Omental fat pad (tissue), 3 donors: ENCODE measurements at regions not wholly inside any gene's neighbourhood (a gene's known extent, or its start where the extent isn't known, plus 50 kb on each side); places are given as distances from the start of the nearest gene placed in this dataset.

Experiments
- ATAC-seq: fragments of 150-250 bp; one replicate; pipeline ENCODE4 v1.9.1; 2016; ENCODE audit warnings: mild to moderate bottlenecking, moderate library complexity; ENCODE audit not compliant: low FRiP score
- DNase-seq: peaks from one replicate; pipeline ENCODE4 v3.0.0-alpha.2; 2019; ENCODE audit warnings: low spot score
- CTCF ChIP-seq, 3 donors: fragments of 450-650 bp; IDR thresholded peaks; one replicate each; pipeline ENCODE4 v1.5.1; 2016 to 2017; ENCODE audit warnings: antibody characterized with exemption in 3 of 3, mild to moderate bottlenecking in 3 of 3, moderate library complexity in 2 of 3

DNA sequence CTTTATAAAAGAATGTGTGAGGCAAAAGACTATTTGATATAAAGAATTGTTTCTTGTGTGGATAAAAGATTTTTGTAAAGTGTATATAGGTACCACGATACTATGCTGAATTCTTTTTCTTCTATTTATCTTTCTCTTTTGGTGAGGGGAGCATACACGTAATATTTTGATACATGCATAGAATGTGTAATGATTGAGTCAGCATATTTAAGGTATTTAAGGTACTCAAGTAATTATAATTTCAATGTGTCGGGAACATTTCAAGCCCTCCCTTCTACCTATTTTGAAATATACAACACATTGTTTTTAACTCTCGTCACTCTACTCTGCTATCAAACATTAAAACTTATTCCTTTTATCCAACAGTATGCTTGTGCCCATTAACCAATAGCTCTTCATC lies 1221.6 kb upstream of the PHF14 start:
- no peak for DNase-seq
- TF ChIP-seq CTCF (IDR thresholded peaks at IDR 0.05): no peak
- ATAC-seq: no peak

- no peak for DNase-seq
- TF ChIP-seq CTCF (IDR thresholded peaks at IDR 0.05): no peak
- ATAC-seq: no peak
Measured at GRCh38 chr7:9761224-9761623, 1212.4 kb upstream of the PHF14 start.

GRCh38 chr7:9776900-9777299 lies 1196.8 kb upstream of the PHF14 start:
- DNase-seq: no peak
- TF ChIP-seq CTCF (IDR thresholded peaks at IDR 0.05): no peak
- no peak for ATAC-seq

DNA sequence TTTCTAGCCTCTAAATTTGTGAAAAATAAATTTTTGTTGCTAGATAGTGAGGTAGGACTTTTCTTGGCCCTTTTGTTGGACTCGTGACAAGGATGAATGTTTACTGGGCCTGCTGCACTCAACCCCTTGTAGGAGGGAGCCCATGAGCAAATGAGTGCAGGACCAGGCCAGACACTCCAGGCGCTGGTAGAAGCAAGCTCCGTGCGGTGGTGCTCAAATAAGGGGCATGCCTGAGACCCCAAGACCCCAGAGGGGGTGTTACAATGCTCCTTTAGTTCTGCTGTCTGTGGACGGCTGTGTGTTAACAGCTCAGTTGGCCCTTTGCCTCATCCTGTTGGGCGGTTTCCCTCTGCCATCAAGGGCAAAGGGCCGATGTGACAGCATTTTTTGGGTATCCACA lies 1195.3 kb upstream of the PHF14 start:
- ATAC-seq (no peak), DNase-seq (no peak)
- no peak for TF ChIP-seq CTCF (IDR thresholded peaks at IDR 0.05)

DNA sequence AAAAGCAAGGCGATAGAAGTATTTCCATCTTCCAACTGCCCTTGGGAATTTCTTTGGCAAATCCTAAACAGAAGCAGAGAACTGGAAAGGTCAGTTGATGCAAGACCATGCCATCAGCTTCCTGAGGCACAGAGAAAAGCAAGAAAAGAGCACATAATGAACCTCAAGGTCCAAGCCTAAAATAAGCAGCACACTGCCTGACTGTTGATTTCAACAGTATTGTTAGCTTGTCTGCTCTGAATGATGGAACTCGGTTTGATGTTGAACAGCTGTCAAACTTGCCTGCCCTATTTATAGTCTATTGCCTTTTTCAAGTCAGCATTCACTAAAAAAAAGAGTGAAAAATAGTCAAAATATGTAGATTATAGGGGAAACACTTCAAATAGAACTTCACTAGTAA lies 1192.0 kb upstream of the PHF14 start:
- ATAC-seq: no peak
- DNase-seq: no peak
- no peak for TF ChIP-seq CTCF (IDR thresholded peaks at IDR 0.05)

DNA sequence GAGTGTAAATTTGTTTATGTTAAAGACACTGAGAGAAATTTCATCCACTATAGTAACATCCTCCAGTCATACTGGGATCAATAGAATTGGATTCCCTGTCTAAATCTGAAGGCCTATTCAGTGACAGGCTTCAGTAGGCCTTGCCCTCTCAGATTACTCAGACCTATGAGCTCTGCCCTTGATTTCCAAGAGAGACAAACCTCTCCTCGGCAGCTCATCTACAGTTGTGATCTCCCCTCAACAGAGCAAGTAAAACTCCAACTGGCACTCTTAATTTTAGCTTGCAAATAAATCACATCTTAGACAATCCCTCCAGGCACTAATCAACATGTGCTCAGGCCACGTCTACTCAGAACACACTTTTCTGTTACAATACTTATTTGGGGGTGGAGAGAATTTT lies 1191.4 kb upstream of the PHF14 start:
- ATAC-seq (no peak), DNase-seq (no peak)
- no peak for TF ChIP-seq CTCF (IDR thresholded peaks at IDR 0.05)

GRCh38 chr7:9785211-9785610 lies 1188.5 kb upstream of the PHF14 start:
- ATAC-seq (no peak), DNase-seq (no peak)
- no peak for TF ChIP-seq CTCF (IDR thresholded peaks at IDR 0.05)
